Spleen (tissue), 7 donors: ENCODE measurements at regions not wholly inside any gene's neighbourhood (a gene's known extent, or its start where the extent isn't known, plus 50 kb on each side); places are given as distances from the start of the nearest gene placed in this dataset.

Experiments used
- CTCF ChIP-seq, 11 experiments: fragments of 200-600 bp in 7 of 11; fragments of 450-650 bp in 4 of 11; sonication (generic) in 4 of 11; IDR thresholded peaks in 8 of 11; conservative IDR thresholded peaks in 3 of 11; 1 replicate in 7 of 11; 2 replicates in 4 of 11; pipeline versions ENCODE4 v1.4.0 to v1.8.0; 2016 to 2021; ENCODE audit warnings: antibody characterized with exemption in 11 of 11, inconsistent platforms in 4 of 11, mild to moderate bottlenecking in 1 of 11
- POLR2A ChIP-seq, 3 donors: fragments of 450-650 bp; IDR thresholded peaks; one replicate each; pipeline ENCODE4 v1.5.1; 2017; ENCODE audit warnings: antibody characterized with exemption in 3 of 3, mild to moderate bottlenecking in 1 of 3
- donor health status: DM: no; HTN: no; CAD: no; lungs with moderate emphysema.
- donor health status: DM: no; HTN: no; CAD: no.
- donor health status: DM: no; HTN: no; CAD: no.

- no peak for TF ChIP-seq POLR2A (IDR thresholded peaks at IDR 0.05)
- no peak for TF ChIP-seq CTCF (IDR thresholded peaks at IDR 0.05 in 8 of 11, conservative IDR thresholded peaks at IDR 0.05 in 3 of 11)
Observed at GRCh38 chr5:87741881-87742280, 329.2 kb upstream of the CCNH start.
